HG02610 (cell line): ENCODE measurements at regions not wholly inside any gene's neighbourhood (a gene's known extent, or its start where the extent isn't known, plus 50 kb on each side); places are given as distances from the start of the nearest gene placed in this dataset.

Experiments
- ATAC-seq: cut with Tn5 transposase; IDR thresholded peaks from one replicate; pipeline ENCODE4 v1.9.1; 2021; ENCODE audit warnings: mild to moderate bottlenecking, moderate library complexity; ENCODE audit not compliant: unreplicated experiment

DNA sequence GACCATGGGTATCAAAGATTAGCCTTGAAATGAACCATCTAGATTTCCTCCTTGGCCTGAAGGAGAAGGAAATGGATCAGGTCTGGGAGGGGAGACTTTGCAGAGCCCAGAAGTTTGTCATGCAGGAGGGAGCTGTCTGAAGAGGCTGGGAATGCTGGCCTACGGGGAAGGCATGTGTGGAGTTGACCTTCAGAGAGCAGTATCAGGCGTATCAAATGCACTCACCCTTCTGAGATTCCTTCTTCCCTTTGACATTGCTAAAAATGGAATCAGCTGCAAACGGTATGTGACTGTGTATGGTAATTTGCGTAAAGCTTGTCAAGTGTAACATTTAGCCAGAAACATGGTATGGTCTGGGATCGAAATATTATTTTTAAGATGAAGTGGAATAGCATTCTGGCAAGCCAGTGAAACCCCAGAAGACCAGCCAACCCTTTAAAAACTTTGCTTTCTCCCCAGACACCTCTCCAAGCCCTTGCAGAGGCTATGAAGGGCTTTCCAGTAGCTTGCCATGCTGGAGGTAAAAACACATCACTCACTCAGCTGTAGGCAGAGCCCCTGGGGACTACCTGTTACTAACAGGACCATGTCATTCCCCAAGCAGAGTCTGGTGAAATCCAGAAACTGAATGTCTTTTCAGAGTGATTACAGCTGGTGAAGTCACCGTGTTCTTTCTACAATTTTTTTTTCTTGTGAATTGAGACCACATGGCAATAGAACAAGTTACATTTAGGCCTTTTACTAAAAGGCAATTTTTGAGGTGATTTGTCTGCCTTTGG is 174.7 kb upstream of the SLC24A5 start:
- no peak for ATAC-seq

DNA sequence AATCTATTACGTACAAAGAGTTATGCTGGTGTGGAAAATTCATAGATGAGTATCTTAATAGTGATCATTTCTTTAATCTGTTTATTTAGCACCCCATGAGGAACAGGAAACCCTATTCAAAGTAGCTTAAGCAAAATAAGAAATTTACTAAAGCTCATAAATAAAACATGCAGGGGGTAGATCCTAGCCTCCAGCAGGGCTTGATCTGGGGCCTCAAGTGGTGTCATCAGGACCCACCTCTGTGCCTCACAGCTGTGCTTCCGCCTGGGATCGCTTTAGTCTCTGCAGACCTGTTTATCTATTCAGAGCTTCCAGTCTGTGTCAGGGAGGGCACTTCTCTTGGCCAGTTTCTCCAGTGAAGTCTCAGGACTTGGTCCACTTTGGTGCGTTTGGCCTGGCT is 171.0 kb upstream of the SLC24A5 start:
- ATAC-seq, result no peak

DNA sequence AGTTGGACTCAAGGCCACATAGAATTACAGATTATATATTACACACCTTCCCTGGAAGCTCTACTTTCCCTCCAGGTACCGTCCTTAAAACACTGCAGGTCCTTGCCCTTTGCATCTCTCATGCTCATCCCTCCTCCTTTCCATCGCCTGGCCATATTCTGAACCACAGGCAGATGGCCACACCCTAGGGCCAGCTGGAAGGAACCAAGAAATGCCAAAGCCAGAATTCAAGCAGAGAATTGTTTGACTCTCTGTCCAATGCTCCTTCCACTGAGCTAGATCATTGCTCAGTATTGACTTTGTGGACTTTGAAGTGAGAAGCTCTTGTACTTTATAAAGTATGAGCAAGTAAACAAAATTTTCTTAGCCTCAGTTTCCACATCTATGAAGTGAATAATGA is 170.3 kb upstream of the SLC24A5 start:
- ATAC-seq, result no peak

DNA sequence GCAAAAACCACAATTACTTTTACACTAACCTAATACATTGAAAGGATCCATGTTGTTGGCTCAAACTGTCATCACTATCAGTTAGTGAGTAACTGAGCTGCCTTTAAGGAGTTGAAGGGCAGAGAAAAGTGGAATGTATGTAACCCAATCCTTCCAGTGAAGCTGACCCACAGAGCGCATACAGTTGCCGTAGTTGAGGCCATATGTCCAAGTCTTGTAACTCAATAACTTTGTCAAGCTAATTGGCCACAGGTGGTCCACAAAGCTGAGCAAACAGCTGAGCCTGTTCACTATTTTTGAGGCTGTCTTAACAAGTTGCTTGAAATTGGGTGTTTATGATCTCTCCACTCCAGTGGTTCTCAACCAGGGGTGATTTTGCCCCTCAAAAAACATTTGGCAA is 169.0 kb upstream of the SLC24A5 start:
- no peak for ATAC-seq

DNA sequence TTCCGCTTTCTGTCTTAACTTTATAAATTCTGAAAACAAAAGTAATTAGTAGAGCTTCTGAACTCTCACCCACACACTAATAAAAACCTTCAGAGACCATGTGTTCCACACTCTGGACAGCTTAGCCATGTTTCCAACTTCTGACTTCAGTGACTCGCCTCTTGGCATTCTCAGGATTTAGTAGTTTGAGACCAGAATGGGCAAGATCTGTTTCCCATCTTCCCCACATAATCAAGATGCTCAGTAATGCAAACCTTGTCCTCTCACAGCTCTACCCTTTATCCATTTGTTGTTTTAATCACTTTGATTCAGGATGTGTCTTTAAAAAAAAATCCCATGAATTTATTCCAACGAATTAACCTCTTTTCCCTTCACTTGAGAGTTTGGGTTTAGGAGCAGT is 166.6 kb upstream of the SLC24A5 start:
- ATAC-seq, result no peak

DNA sequence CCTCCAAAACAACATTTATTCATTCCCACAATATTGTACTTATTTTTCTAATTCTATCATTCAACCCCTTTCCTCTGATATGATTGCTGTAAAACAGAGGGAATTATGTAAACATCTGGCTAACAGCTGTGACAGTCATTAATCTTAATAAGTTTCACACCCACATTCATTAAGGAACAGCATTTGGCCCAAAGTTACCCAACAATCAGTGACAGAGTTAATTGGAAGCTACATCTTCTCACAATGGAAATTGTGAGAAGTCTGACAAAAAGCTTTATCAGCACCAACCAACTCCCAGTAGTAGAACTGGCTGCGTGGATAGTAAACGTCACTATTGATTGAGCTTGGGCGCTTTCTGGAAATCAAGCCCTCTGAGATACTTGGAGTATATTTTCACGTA is 165.8 kb upstream of the SLC24A5 start:
- ATAC-seq, result no peak

DNA sequence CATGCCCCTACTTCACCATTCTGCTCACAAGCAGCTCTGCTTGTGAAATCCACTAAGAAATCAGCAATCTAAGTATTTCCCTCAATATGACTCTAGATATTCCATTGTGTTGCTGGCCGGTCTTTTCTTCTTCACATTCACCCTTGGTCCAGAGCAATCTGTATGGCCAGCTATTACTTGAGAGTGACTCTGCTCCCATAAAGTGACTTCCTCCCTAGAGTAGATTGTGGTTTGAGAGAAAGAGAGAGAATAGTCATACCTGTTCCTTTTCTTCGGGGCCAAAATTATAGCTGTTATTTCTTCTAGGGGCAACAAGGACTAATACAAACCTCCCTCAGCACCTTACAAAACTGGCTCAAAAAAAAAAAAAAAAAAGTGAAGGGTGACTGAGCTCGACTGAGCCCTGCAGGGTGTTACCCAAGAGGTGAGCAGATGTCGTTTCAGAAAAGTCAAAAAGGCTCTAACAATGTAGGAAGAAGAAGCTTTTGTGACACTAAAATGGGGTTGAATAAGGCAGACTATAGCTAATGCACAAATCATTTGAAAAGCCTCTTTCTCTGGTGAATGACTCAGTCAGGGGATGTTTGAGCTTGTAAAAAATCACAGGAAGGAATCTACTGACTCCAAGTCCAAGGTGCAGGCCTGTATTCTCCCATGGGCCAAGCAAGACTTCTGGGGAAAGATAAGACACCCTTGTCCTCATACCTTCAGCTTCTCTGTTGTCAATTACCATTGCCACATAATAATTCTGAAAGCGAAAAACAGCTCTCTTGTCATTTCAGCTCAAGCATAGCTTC is 161.0 kb upstream of the SLC24A5 start:
- peak; percentile 28 for ATAC-seq

DNA sequence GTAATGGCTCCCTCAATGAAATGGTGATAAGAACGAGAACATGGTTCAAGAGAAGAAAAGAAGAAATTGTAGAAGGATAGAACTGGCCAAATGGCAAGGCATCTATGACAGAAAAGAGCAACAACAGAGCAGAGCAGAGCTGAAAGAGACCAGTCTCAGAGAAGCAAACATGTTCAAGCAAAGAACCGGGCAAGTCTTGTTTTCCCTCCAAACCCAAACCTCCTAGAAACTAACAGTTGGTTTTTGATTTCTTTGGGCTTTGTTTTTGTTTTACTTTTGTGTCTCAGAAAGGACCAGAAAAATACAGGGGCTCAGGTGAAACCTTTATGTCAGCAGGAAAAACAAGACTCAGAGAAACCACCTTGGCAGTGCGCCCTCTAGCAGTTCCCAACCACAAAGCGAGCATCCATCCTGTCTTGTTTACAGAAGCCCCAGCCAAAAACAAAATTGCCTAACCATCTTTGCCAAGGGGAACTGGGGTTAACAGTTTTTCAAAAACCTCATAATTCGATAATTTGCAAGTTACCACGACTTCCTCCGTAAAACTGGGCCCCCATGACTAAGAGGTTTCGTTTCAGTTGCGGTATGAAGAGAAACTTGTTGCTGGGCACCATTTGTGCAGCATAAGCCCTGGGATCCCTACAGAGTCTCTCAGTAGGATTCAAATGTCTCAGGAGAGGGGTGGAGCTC is 159.2 kb upstream of the SLC24A5 start:
- peak; percentile 92 for ATAC-seq

DNA sequence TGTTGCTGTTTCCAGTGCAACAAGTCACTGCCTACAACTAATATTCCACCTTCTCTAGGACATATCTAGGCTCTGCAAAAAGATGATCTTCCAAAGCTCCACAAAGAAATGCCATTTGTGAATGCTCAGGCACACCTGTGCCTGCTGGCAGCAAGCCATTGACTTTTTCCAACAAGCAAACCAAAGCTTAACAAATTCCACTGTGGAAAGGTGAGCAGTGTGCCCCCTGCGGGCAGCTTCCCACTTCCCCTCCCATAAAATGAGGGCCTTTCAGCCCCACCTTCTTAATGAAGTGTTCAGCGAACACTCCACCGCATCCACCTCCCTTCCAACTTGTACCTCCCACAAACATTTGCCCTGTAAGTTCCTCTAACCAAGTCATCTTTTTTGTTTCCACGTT is 157.5 kb upstream of the SLC24A5 start:
- no peak for ATAC-seq

DNA sequence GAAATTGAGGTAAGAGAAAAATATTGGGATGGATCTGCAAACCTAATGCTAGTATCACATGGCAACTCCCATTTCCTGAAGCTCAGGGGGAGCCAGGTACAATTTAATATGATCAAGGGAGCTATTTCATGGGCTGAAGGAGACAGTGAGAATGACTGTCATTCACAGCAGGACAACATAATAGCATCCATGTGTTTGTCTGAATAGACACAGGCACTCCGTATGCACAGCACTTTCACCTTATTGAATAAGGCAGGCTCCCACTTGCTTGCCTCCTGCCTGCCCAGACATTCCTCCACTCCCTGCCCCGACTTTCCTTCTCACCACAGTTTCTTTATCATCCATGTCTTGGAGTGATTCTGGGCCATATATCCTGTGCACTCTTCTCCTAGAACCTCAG is 156.6 kb upstream of the SLC24A5 start:
- no peak for ATAC-seq

DNA sequence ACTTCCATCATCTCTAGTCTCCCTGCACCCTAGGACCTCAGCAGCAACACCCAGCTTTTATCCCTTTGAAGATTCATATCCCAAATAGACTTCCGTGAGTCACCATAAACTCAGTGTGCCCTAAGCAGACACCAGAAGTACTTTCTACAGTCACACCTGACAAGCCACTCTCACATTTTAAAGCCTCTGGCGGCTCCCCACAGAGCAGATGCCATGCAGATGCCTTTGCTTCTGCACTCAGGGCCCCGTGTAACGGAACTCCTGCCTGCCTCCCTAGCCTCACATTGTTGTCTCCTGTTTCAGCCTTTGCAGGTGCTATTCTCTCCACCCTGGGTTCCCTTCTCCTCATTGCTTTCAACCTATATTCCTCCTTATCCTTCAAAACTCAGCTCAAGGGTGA is 155.5 kb upstream of the SLC24A5 start:
- ATAC-seq, result no peak

DNA sequence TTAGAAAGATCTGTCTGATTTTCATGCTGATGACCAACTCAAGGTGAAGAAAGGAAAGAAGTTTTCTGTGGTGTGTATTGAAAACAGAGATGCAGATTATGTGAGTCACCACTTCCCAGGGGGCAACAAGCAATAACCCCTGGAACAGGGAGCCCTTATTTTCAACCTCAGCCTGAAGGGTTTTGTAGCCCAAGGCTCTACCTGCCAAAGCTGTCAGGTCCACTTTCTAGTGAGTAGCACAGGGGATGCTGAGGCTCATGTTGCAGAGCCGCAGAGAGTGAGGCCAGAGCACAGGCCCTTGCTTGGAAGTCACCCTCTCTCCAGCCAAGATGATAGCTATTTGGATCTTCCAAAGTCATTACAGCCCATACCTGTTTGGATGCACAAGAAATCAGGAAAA is 152.2 kb upstream of the SLC24A5 start:
- no peak for ATAC-seq

DNA sequence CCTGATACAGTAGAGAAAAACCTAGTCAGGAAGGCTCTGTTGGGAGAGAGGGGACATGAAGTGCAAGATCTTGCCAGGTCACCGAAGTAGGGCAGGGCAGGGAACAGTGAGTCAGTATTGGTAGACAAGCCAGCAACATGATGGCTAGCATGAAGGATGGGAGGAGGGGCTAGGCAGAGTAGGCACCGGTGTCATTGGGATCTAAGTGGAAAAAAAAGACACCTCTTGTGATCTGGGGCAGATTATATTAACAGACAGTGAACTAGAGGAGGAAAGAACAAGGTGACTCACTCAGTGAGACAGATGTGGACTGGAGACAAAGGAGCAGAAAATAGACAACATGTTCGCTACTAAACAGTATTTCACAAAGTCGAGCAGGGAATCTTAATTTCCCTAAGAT is 149.2 kb upstream of the SLC24A5 start:
- no peak for ATAC-seq

DNA sequence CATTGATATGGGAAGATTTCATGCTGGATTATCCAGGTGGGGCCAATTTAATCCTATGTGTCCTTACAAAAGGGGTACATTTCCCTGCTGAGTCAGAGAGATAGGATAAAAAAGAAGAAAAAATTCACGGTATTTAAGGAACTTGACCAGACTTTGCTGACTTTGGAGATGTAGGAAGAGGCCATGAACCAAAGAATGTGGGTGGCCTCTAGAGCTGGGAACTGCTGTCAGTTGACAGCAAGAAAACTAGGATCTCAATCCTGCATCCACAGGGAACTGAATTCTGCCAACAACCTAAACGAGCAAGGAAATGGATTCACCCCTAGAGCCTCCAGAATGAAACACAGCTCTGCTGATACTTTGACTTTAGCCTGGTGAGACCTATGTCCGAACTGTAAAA is 148.1 kb upstream of the SLC24A5 start:
- ATAC-seq, result no peak

DNA sequence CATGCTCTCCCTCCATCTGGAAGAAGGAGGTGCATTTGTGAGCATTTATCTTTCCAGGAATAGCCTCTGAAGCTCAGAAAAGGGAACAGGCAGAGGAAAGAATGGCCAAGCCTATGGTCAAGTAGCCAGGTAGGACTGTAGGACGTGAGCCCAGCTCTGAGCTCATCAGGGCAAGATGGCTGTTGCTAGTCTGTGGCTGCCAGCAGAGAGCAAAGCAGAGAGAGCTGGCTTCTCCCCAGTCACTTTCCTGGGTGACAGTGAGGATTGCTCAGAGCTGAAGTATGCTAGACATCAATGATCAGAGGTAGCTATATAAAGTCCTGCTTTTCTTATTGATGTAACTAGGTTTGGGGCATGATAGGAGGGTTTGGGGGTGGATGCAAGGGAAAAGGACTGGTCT is 146.1 kb upstream of the SLC24A5 start:
- ATAC-seq, result no peak

DNA sequence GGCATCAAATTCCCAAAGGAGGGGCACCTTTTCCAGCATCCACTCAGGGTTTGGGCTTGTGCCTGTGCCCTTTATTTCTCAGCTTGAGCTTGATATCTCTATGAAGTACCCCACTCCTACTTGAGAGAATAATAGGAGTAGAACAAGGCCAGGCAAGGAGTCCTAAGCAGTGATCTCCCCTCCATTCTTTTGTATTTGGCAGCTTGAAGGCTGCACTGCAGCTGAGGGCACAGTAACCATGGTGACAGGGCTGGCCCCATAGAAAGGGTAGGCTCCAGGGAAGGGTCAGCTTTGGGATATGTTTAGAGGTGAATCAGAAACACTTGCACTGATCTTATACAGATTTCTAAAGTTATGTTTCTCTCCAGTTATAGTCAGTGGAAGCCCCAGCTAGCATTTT is 145.4 kb upstream of the SLC24A5 start:
- no peak for ATAC-seq

DNA sequence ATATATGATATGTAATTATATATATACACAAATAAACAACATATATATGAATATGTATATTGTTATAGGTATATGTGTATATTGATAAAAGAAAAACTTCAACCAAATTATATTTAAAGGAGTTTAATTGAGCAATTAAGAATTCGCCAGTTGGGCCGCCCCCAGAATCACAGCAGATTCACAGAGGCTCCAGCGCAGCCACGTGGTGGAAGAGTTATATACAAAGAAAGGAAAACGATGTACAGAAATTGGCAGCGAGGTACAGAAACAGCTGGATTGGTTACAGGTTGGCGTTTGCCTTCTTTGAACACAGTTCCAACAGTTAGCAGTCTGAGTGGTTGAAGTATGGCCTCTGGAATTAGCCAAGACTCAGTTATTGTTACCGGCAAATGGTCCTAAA is 137.3 kb upstream of the SLC24A5 start:
- no peak for ATAC-seq

DNA sequence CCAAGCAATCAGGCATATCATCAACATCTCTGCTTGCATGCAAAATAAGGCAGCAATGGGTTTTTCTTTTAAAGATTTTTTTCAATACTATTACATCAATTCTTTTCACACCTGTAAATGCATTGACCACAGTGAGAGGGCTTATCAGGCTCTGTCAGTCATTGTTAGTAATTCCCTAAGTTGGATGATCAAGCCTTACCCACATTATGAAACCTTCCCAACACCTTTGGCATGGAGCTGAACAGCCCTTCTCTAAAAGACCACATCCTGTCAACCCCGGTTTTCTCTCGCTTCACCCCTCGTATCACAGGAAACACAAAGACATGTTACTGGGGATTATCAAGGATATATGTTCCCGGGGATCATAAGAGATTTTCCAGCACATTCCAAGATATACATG is 135.2 kb upstream of the SLC24A5 start:
- ATAC-seq, result no peak

DNA sequence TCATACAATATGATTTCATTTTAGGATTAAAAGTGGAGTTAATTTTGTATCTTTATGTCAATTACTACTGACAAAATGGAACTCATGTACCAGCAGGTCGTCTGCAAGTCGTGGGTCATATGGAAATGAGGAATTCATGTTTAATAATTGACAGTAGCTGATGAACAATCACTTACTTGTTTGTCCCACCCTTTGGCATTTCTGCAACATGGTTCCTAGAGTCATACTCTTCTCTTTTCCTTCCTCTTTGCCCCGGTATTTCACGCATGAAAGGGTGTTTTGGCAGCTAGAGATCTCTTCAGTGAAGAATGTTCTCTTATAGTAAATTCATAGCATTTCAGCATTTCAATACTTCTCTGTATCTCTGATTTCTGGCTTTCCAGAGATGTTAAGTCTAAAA is 133.3 kb upstream of the SLC24A5 start:
- ATAC-seq, result peak; percentile 3

DNA sequence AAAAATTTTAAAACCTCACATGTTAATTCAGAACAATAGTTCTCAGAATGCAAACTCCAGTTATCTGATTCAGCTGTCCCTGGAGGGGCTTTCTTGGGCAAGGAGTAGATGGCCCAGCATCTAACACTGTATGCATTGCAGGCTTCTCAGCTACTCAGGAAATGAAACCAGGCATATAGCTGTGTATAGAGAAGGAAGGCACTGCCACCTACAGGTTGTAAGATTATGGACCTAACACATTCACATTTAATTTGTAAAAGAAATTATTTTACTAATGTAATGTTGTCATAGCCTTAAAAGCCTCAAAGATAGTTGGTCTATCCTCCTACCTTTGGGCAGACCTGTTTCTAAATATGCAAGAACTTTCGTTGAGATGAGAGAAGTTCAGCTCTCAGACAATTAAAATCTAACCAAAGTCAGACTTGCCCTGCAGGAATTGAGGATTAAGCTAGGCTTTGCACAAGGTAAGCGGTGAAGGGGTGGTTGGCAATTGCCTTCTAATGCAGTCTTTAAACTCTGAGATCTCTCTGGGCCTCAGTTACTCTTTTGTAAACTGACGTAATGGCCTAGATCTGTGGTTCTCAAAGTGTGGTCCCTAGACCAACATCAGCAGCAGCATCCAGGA is 132.8 kb upstream of the SLC24A5 start:
- peak; percentile 96 for ATAC-seq

DNA sequence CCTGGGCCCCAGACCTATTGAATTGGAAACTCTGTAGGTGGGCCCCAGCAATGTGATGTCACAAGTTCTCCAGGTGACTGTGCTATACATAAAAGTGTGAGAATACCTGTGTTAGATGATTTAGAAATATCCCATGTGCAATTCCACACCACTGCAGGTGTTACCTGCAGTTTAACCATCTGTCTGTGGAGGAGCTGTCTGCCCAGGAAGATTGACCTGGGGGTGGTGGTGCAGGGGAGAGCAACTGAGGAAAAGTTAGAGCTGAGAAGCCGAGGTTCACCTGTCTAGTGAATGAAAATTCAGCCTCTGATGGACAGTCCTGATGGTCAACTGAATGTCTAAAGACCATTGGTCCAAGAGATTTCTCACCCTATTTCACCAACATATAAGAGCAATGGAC is 132.2 kb upstream of the SLC24A5 start:
- ATAC-seq, result no peak
